ENCODE measurements at regions not wholly inside any gene's neighbourhood (a gene's known extent, or its start where the extent isn't known, plus 50 kb on each side); places are given as distances from the start of the nearest gene placed in this dataset.

GRCh38 chr12:28936221-28936620, 212.9 kb upstream of the FAR2 start:
- Histone ChIP-seq H3K27ac (no peak overlapping the region), H3K9me3 (no peaks in the 10 kb centered on the region), H3K4me1 (no peaks in the 10 kb centered on the region), H3K36me3 (ENCODE audit: insufficient read depth in 1 of 2, low read depth in 1 of 2) (no peaks in the 10 kb centered on the region), H3K27me3 (ENCODE audit: insufficient read depth in 3 of 3, low read length in 2 of 3) (no peaks in the 10 kb centered on the region), H3K4me3 (no peak overlapping the region)
- intact Hi-C loops (cut with DNase I), result no loop called here
- no peak for ATAC-seq
- WGBS, 3 donors, result 21 to 27% (median 27%) methylated on average over 1 of the region's 1 CpG
- TF ChIP-seq CTCF (IDR thresholded peaks at IDR 0.05), result no peak
- DNase-seq, result no peak

GRCh38 chr12:28936711-28937110, 212.4 kb upstream of the FAR2 start:
- Histone ChIP-seq H3K4me3 (no peak overlapping the region), H3K27ac (no peak overlapping the region), H3K9me3 (no peaks in the 10 kb centered on the region), H3K27me3 (ENCODE audit: insufficient read depth in 3 of 3, low read length in 2 of 3) (no peaks in the 10 kb centered on the region), H3K4me1 (no peaks in the 10 kb centered on the region), H3K36me3 (ENCODE audit: insufficient read depth in 1 of 2, low read depth in 1 of 2) (no peaks in the 10 kb centered on the region)
- intact Hi-C loops (cut with DNase I), result no loop called here
- TF ChIP-seq CTCF (IDR thresholded peaks at IDR 0.05), result no peak
- DNase-seq, result no peak
- 18 to 35% (median 22%) methylated on average over 3 of the region's 3 CpGs for WGBS, 3 donors
- ATAC-seq, result no peak

GRCh38 chr12:28937196-28937595, 211.9 kb upstream of the FAR2 start:
- WGBS, 3 donors, result 26 to 45% (median 36%) methylated on average over 3 of the region's 3 CpGs
- H3K4me3 ChIP-seq, result no peak overlapping the region
- intact Hi-C loops (cut with DNase I), result no loop called here

GRCh38 chr12:28938056-28938455, 211.0 kb upstream of the FAR2 start:
- ATAC-seq, result no peak
- no peak for DNase-seq
- no peak for TF ChIP-seq CTCF (IDR thresholded peaks at IDR 0.05)
- H3K4me1 ChIP-seq, result no peaks in the 10 kb centered on the region
- WGBS, 3 donors, result 89 to 93% (median 93%) methylated on average over 5 of the region's 5 CpGs
- intact Hi-C loops (cut with DNase I), result no loop called here
- H3K9me3 ChIP-seq, result no peaks in the 10 kb centered on the region
- no peak overlapping the region for H3K27ac ChIP-seq
- no peaks in the 10 kb centered on the region for H3K27me3 ChIP-seq (ENCODE audit: insufficient read depth in 3 of 3, low read length in 2 of 3)
- H3K36me3 ChIP-seq (ENCODE audit: insufficient read depth in 1 of 2, low read depth in 1 of 2), result no peaks in the 10 kb centered on the region
- no peak overlapping the region for H3K4me3 ChIP-seq

More at GRCh38 chr12:28937196-28937595, 211.9 kb upstream of the FAR2 start:
- H3K27ac ChIP-seq, result no peak overlapping the region
- H3K36me3 ChIP-seq (ENCODE audit: insufficient read depth in 1 of 2, low read depth in 1 of 2), result no peaks in the 10 kb centered on the region
- no peaks in the 10 kb centered on the region for H3K27me3 ChIP-seq (ENCODE audit: insufficient read depth in 3 of 3, low read length in 2 of 3)
- ATAC-seq (no peak), DNase-seq (no peak)
- H3K9me3 ChIP-seq, result no peaks in the 10 kb centered on the region
- H3K4me1 ChIP-seq, result no peaks in the 10 kb centered on the region
- TF ChIP-seq CTCF (IDR thresholded peaks at IDR 0.05), result no peak

GRCh38 chr12:28938581-28939235, 210.4 kb upstream of the FAR2 start:
- no peak overlapping the region for H3K27ac ChIP-seq
- H3K27me3 ChIP-seq (ENCODE audit: insufficient read depth in 3 of 3, low read length in 2 of 3), result no peaks in the 10 kb centered on the region
- no peak overlapping the region for H3K4me3 ChIP-seq
- DNase-seq (no peak), ATAC-seq (no peak)
- H3K36me3 ChIP-seq (ENCODE audit: insufficient read depth in 1 of 2, low read depth in 1 of 2), result no peaks in the 10 kb centered on the region
- no peaks in the 10 kb centered on the region for H3K9me3 ChIP-seq
- intact Hi-C loops (cut with DNase I), result no loop called here
- TF ChIP-seq CTCF (IDR thresholded peaks at IDR 0.05), result no peak
- H3K4me1 ChIP-seq, result no peaks in the 10 kb centered on the region
- WGBS, 3 donors, result 55 to 71% (median 67%) methylated on average over 11 of the region's 11 CpGs
